ENCODE measurements at regions not wholly inside any gene's neighbourhood (a gene's known extent, or its start where the extent isn't known, plus 50 kb on each side); places are given as distances from the start of the nearest gene placed in this dataset.

- TF ChIP-seq CTCF (IDR thresholded peaks at IDR 0.05), result no peak
- TF ChIP-seq POLR2A (IDR thresholded peaks at IDR 0.05), result no peak
- TF ChIP-seq POLR2AphosphoS5 (IDR thresholded peaks at IDR 0.05), result no peak
- TF ChIP-seq EP300 (IDR thresholded peaks at IDR 0.05), result no peak
These were observed 332.1 kb downstream of the UQCRFS1 start for GRCh38 chr19:28880735-28881401.

Data from sigmoid colon (tissue), 4 donors.